Heart left ventricle (tissue), 16 donors: ENCODE measurements at regions not wholly inside any gene's neighbourhood (a gene's known extent, or its start where the extent isn't known, plus 50 kb on each side); places are given as distances from the start of the nearest gene placed in this dataset.
A peak's percentile ranks its signal among the peaks of the same experiment; 100 is the strongest.

Experiments used
- ATAC-seq, 4 donors: fragments of 200-7000 bp; cut with Tn5 transposase; one replicate each; pipeline ENCODE4 v1.9.1; 2020 to 2022; ENCODE audit warnings: moderate library complexity in 4 of 4, mild to moderate bottlenecking in 3 of 4, moderate number of reproducible peaks in 1 of 4
- DNase-seq, 5 donors: peaks; one replicate each; pipeline ENCODE4 v3.0.0-alpha.2; 2020
- H3K27ac ChIP-seq, 12 donors: fragments of 200-600 bp; sonication (generic) in 4 of 12; one replicate each; pipeline versions ENCODE4 v1.5.0 to v1.8.0; 2016 to 2022; ENCODE audit warnings: mild to moderate bottlenecking in 2 of 12
- H3K27me3 ChIP-seq, 9 donors: fragments of 200-600 bp; sonication (generic) in 2 of 9; one replicate each; pipeline versions ENCODE4 v1.5.1 to v1.8.0; 2016 to 2022; ENCODE audit warnings: mild to moderate bottlenecking in 3 of 9
- H3K36me3 ChIP-seq, 9 donors: fragments of 200-600 bp; sonication (generic) in 2 of 9; one replicate each; pipeline versions ENCODE4 v1.5.0 to v1.8.0; 2018 to 2022; ENCODE audit warnings: mild to moderate bottlenecking in 2 of 9
- H3K4me1 ChIP-seq, 12 donors: fragments of 200-600 bp; sonication (generic) in 4 of 12; one replicate each; pipeline versions ENCODE4 v1.5.0 to v1.8.0; 2016 to 2022; ENCODE audit warnings: mild to moderate bottlenecking in 3 of 12
- H3K4me3 ChIP-seq, 12 donors: fragments of 200-600 bp; sonication (generic) in 4 of 12; one replicate each; pipeline versions ENCODE4 v1.5.0 to v1.8.0; 2017 to 2022; ENCODE audit warnings: mild to moderate bottlenecking in 9 of 12, moderate library complexity in 4 of 12
- H3K9me3 ChIP-seq, 12 donors: fragments of 200-600 bp; sonication (generic) in 4 of 12; one replicate each; pipeline versions ENCODE4 v1.5.0 to v1.8.0; 2016 to 2022; ENCODE audit warnings: mild to moderate bottlenecking in 1 of 12
- CTCF ChIP-seq, 12 donors: fragments of 200-600 bp; sonication (generic) in 4 of 12; IDR thresholded peaks; one replicate each; pipeline versions ENCODE4 v1.5.0 to v1.8.0; 2018 to 2022; ENCODE audit warnings: antibody characterized with exemption in 12 of 12, mild to moderate bottlenecking in 5 of 12
- POLR2A ChIP-seq, 2 donors: fragments of 450-650 bp; IDR thresholded peaks; one replicate each; pipeline ENCODE4 v1.6.1; 2017; ENCODE audit warnings: antibody characterized with exemption in 2 of 2, mild to moderate bottlenecking in 2 of 2, moderate library complexity in 2 of 2
- WGBS, 4 donors: extraction: QIAGEN DNeasy Blood & Tissue Kit in 2 of 4; methylation state at CpG; one replicate each; pipeline versions ENCODE4 v1.1.5 to v1.1.7; 2013 to 2018; 5-methylcytosine and 5-hydroxymethylcytosine counted together
- intact Hi-C, 10 donors: fragments of 100-400 bp; cut with DNase I; formaldehyde crosslinking; loops; one replicate each; pipeline versions ENCODE4 v1.11.1 to v1.14.2; 2022
- donor health status: ischemic (EF 13 %, LVEDD 7.1; RV severe dilation, severe dysfunction).
- donor health status: healthy with polysubstance abuse.
- donor health status: DM: no; HTN: yes; CAD: no.
- donor health status: DM: no; HTN: no; CAD: no.
- donor health status: ischemic (EF 25% LVEDD 6.9; RV normal size, moderate dysfunction).
- donor health status: ischemic (EF 25% LVEDD 5.7; RV mildly dilated, moderate dysfunction).
- donor health status: healthy.
- donor health status: DM: yes; HTN: yes; CAD: no.
- donor health status: ischemic (EF 35%, LVEDD 5.7; RV mildly dilated, moderate dysfunction).
- donor health status: nonischemic (EF 11% LVEDD 7.7; RV severe dilation, severe dysfunction).
- donor health status: DM: yes; HTN: yes; CAD: no.
- donor health status: PGD.
- donor health status: ischemic (EF 29% LVEDD 5.4; RV normal size, mild dysfunction).
- donor health status: nonischemic (EF 23%, LVEDD 6.1; RV moderate dilation, normal function).

GRCh38 chr2:138190999-138191398 lies 226.7 kb downstream of the HNMT start:
- no peaks in the 10 kb centered on the region for H3K9me3 ChIP-seq
- H3K4me1 ChIP-seq: no peaks in the 10 kb centered on the region
- TF ChIP-seq CTCF (IDR thresholded peaks at IDR 0.05) (no peak), POLR2A (IDR thresholded peaks at IDR 0.05) (no peak)
- H3K4me3 ChIP-seq: no peak overlapping the region
- 90 to 98% (median 94%) methylated on average over 2 of the region's 2 CpGs for WGBS, 4 donors
- no peaks in the 10 kb centered on the region for H3K36me3 ChIP-seq
- no peak for DNase-seq
- no peak overlapping the region for H3K27ac ChIP-seq
- H3K27me3 ChIP-seq: no peaks in the 10 kb centered on the region
- intact Hi-C loops: no loop called here
- ATAC-seq: no peak

- ATAC-seq (no peak), DNase-seq (no peak)
- no peak overlapping the region for H3K4me3 ChIP-seq
- no peak overlapping the region for H3K27ac ChIP-seq
- WGBS, 4 donors: 80 to 90% (median 85%) methylated on average over 8 of the region's 8 CpGs
- H3K36me3 ChIP-seq: no peaks in the 10 kb centered on the region
- H3K9me3 ChIP-seq: peaks cover 0 to 2% (median 0%) of the 10 kb centered on the region in 12 donors
- TF ChIP-seq CTCF (IDR thresholded peaks at IDR 0.05): no peak
- no peak for TF ChIP-seq POLR2A (IDR thresholded peaks at IDR 0.05)
- intact Hi-C loops: no loop called here
- H3K27me3 ChIP-seq: no peaks in the 10 kb centered on the region
- H3K4me1 ChIP-seq: no peaks in the 10 kb centered on the region
Measured at GRCh38 chr2:138193416-138194213, 229.3 kb downstream of the HNMT start.

- Histone ChIP-seq H3K9me3 (peaks cover 0 to 4% (median 0%) of the 10 kb centered on the region in 12 donors), H3K27me3 (no peaks in the 10 kb centered on the region), H3K36me3 (no peaks in the 10 kb centered on the region), H3K27ac (no peak overlapping the region), H3K4me1 (peaks cover 0 to 2% (median 0%) of the 10 kb centered on the region in 12 donors), H3K4me3 (no peak overlapping the region)
- DNase-seq: no peak
- peak in 3 of 4 donors; percentile 24 to 46 (median 42) for ATAC-seq
- WGBS, 4 donors: 35 to 64% (median 55%) methylated on average over 2 of the region's 2 CpGs
- TF ChIP-seq CTCF (IDR thresholded peaks at IDR 0.05): no peak
- no peak for TF ChIP-seq POLR2A (IDR thresholded peaks at IDR 0.05)
- intact Hi-C loops: no loop called here
Measured at GRCh38 chr2:138201286-138201685, 237.0 kb downstream of the HNMT start.

- peaks cover 0 to 4% (median 0%) of the 10 kb centered on the region in 12 donors for H3K9me3 ChIP-seq
- 83 to 90% (median 84%) methylated on average over 1 of the region's 1 CpG for WGBS, 4 donors
- intact Hi-C loops: no loop called here
- H3K27me3 ChIP-seq: no peaks in the 10 kb centered on the region
- DNase-seq: no peak
- H3K4me3 ChIP-seq: no peak overlapping the region
- no peak overlapping the region for H3K27ac ChIP-seq
- peaks cover 0 to 2% (median 0%) of the 10 kb centered on the region in 12 donors for H3K4me1 ChIP-seq
- ATAC-seq: no peak
- no peak for TF ChIP-seq POLR2A (IDR thresholded peaks at IDR 0.05)
- TF ChIP-seq CTCF (IDR thresholded peaks at IDR 0.05): no peak
- no peaks in the 10 kb centered on the region for H3K36me3 ChIP-seq
Measured at GRCh38 chr2:138202762-138203161, 238.5 kb downstream of the HNMT start.
